ENCODE measurements at regions not wholly inside any gene's neighbourhood (a gene's known extent, or its start where the extent isn't known, plus 50 kb on each side); places are given as distances from the start of the nearest gene placed in this dataset.
"Not testable (repeated sequence)": the region's sequence is repeated elsewhere in the genome, so short reads cannot be mapped to it uniquely, and the experiment has no call there.

- Mint-ChIP-seq H3K27me3 (ENCODE audit: insufficient read depth, unreplicated experiment) (no peaks in the 10 kb centered on the region), H3K4me1 (ENCODE audit: insufficient read depth, unreplicated experiment) (peaks cover 24% of the 10 kb centered on the region), H3K9me3 (ENCODE audit: unreplicated experiment) (no peaks in the 10 kb centered on the region), H3K36me3 (ENCODE audit: insufficient read depth, unreplicated experiment) (no peaks in the 10 kb centered on the region), H3K27ac (ENCODE audit: low read depth, unreplicated experiment) (no peak overlapping the region), H3K4me3 (ENCODE audit: unreplicated experiment) (no peak overlapping the region)
- ChIA-PET POLR2A (no interaction called here), CTCF (no interaction called here)
- TF ChIP-seq CTCF (IDR thresholded peaks at IDR 0.05; ENCODE audit: unreplicated experiment) = no peak
- DNase-seq (ENCODE audit: unreplicated experiment) = no peak
- no TSS peak for BruUV-seq (replicated peaks)
- intact Hi-C loops (cut with micrococcal nuclease) = loop anchor here (5.0 kb wide), 1 partner anchor 271 kb away; the partner anchor contains the start of gene IRX4
Measured at GRCh38 chr5:2153350-2153749, 270.6 kb upstream of the IRX4 start.

GRCh38 chr5:2151301-2151888, 268.7 kb upstream of the IRX4 start:
- not testable (repeated sequence) for H3K36me3 Mint-ChIP-seq (ENCODE audit: insufficient read depth, unreplicated experiment); H3K9me3 Mint-ChIP-seq (ENCODE audit: unreplicated experiment); H3K27ac Mint-ChIP-seq (ENCODE audit: low read depth, unreplicated experiment); H3K4me3 Mint-ChIP-seq (ENCODE audit: unreplicated experiment); H3K4me1 Mint-ChIP-seq (ENCODE audit: insufficient read depth, unreplicated experiment); BruUV-seq (replicated peaks); H3K27me3 Mint-ChIP-seq (ENCODE audit: insufficient read depth, unreplicated experiment)
- intact Hi-C loops (cut with micrococcal nuclease) = loop anchor here (1.0 to 5.0 kb wide), 4 partner anchors 80 to 388 kb away; partner anchors contain the start of gene IRX4
- ChIA-PET POLR2A (interaction anchor here (0.6 kb wide), 1 partner anchor 214 kb away, joined by 3 read pairs; no protein-coding TSS in a partner anchor), CTCF (interaction anchor here (0.6 to 1.2 kb wide), 9 partner anchors 12 to 393 kb away, joined by 3 to 5 read pairs (median 3); no protein-coding TSS in a partner anchor)
- DNase-seq (ENCODE audit: unreplicated experiment) = peak; percentile 42
- TF ChIP-seq CTCF (IDR thresholded peaks at IDR 0.05; ENCODE audit: unreplicated experiment) = peak; percentile 92

GRCh38 chr5:2149195-2149539, 266.4 kb upstream of the IRX4 start:
- no peaks in the 10 kb centered on the region for H3K27me3 Mint-ChIP-seq (ENCODE audit: insufficient read depth, unreplicated experiment)

More at GRCh38 chr5:2149195-2149539, 266.4 kb upstream of the IRX4 start:
- H3K4me1 Mint-ChIP-seq (ENCODE audit: insufficient read depth, unreplicated experiment) = peaks cover 9% of the 10 kb centered on the region
- POLR2A ChIA-PET = interaction anchor here (1.0 kb wide), 2 partner anchors 9 to 69 kb away, joined by 3 to 5 read pairs; no protein-coding TSS in a partner anchor
- peak overlapping the region; percentile 14 for H3K4me3 Mint-ChIP-seq (ENCODE audit: unreplicated experiment)
- intact Hi-C loops (cut with micrococcal nuclease) = loop anchor here (1.0 kb wide), 1 partner anchor 55 kb away; no protein-coding TSS in a partner anchor
- no peaks in the 10 kb centered on the region for H3K9me3 Mint-ChIP-seq (ENCODE audit: unreplicated experiment)
- DNase-seq (ENCODE audit: unreplicated experiment) = peak; percentile 83
- H3K27ac Mint-ChIP-seq (ENCODE audit: low read depth, unreplicated experiment) = peak overlapping the region; percentile 59
- H3K36me3 Mint-ChIP-seq (ENCODE audit: insufficient read depth, unreplicated experiment) = no peaks in the 10 kb centered on the region
- BruUV-seq (replicated peaks) = no TSS peak
- no peak for TF ChIP-seq CTCF (IDR thresholded peaks at IDR 0.05; ENCODE audit: unreplicated experiment)
- CTCF ChIA-PET = interaction anchor here (0.6 to 2.3 kb wide), 7 partner anchors 9 to 600 kb away, joined by 3 to 9 read pairs (median 3); no protein-coding TSS in a partner anchor

All from MCF 10A (cell line).